AG04450 (cell line): ENCODE measurements at regions not wholly inside any gene's neighbourhood (a gene's known extent, or its start where the extent isn't known, plus 50 kb on each side); places are given as distances from the start of the nearest gene placed in this dataset.

Source experiments
- CTCF ChIA-PET: fragments of 300-600, 350-600 bp; formaldehyde crosslinking; extraction: SDS; loops from one replicate; lab custom pipeline; 2022; ENCODE audit warnings: antibody characterized with exemption, inconsistent platforms; lab: Charles Lee
- POLR2A ChIA-PET: fragments of 350-600 bp; formaldehyde crosslinking; extraction: SDS; loops from one replicate; lab custom pipeline; 2021; ENCODE audit warnings: antibody characterized with exemption, inconsistent platforms; lab: Yijun Ruan, JAX
- DNase-seq: peaks from one replicate; pipeline ENCODE4 v3.0.0-alpha.2; 2011; ENCODE audit warnings: low read depth, low spot score
- H3K27ac ChIP-seq: one replicate; pipeline ENCODE4 v1.5.1; 2012; ENCODE audit warnings: low read depth, low read length, control low read depth
- H3K27me3 ChIP-seq: one replicate; pipeline ENCODE4 v1.6.0; 2012; ENCODE audit warnings: low read length; ENCODE audit not compliant: control insufficient read depth, insufficient read depth
- H3K4me3 ChIP-seq: 2 replicates; pipeline ENCODE4 v1.5.1; 2011; ENCODE audit warnings: mild to moderate bottlenecking, low read depth, low read length, control low read depth
- H3K9me3 ChIP-seq: 2 replicates; pipeline ENCODE4 v1.5.1; 2012; ENCODE audit warnings: low read length; ENCODE audit not compliant: control insufficient read depth, insufficient read depth
- CTCF ChIP-seq: IDR thresholded peaks from 2 replicates; pipeline ENCODE4 v1.5.1; 2011; ENCODE audit warnings: low read depth, low read length, control low read depth, inconsistent platforms

DNA sequence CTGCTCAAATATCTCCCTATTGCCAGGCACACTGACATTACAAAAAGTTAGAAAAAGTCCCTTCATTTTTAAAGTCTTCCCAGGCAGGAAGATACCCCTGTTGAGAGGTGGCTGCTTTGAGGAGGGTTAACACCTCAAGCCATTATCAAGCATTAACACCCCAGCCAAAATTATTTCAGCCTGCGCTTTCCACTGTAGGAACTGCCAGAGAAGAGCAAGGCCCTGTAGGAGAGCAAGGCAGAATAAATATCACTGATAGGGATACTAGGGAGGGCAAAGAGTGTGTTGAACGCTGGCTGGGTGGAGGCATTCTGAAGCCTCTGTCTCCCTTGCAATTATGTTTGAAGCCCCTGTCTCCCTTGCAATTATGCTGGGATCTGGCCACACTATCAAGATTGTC lies 1020.7 kb upstream of the CELF4 start:
- no peak overlapping the region for H3K27ac ChIP-seq
- no peak for TF ChIP-seq CTCF
- no peaks in the 10 kb centered on the region for H3K9me3 ChIP-seq
- H3K4me3 ChIP-seq, result no peak overlapping the region
- POLR2A ChIA-PET, result no interaction called here
- CTCF ChIA-PET, result no interaction called here
- H3K27me3 ChIP-seq, result no peaks in the 10 kb centered on the region
- no peak for DNase-seq

DNA sequence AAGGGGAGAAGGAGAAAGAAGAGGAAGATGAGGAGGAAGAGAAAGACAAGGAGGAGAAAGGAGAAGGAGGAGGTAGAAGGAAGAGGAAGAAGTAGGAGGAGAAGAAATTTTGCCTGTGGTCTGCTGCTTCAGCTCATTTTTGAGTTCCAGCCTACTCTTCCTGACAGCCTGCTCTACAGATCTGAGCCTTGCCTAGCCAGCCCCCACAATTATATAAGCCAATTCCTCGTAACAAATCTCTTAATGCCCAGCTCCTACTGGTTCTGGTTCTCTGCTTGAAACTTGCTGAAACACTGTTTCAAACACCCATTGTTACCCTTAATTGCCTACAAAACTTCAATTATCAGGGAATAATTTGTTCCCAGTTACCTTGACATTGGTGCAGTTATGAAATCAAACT lies 1014.2 kb upstream of the CELF4 start:
- no peak for TF ChIP-seq CTCF
- no peak overlapping the region for H3K4me3 ChIP-seq
- no peak for DNase-seq
- ChIA-PET POLR2A (no interaction called here), CTCF (interaction anchor here (0.7 kb wide), 1 partner anchor 1343 kb away, joined by 3 read pairs; no protein-coding TSS in a partner anchor)
- no peak overlapping the region for H3K27ac ChIP-seq
- H3K9me3 ChIP-seq, result 0 out of 2 replicates have a peak, but pooled peaks cover 3% of the 10 kb centered on the region
- H3K27me3 ChIP-seq, result no peaks in the 10 kb centered on the region

DNA sequence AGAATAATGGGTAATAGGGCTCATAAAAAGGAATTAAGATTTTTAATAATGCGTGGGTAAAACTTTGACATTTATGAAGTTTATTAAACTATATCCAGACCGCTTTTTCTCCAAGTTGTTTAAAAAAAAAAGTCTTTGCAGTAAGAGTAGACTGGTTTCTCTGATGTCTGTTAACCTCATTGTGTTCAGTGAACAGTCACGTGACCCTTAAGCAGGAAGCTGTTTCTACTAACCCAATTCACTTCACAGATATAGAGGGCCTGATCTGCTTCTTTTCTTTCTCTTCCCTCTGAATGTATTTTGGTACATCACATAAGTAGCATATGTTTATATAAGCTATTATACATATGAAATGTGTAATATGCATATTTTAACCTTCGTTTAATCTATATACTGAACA lies 1011.3 kb upstream of the CELF4 start:
- ChIA-PET CTCF (no interaction called here), POLR2A (no interaction called here)
- Histone ChIP-seq H3K9me3 (0 out of 2 replicates have a peak, but pooled peaks cover 3% of the 10 kb centered on the region), H3K27me3 (no peaks in the 10 kb centered on the region), H3K27ac (no peak overlapping the region), H3K4me3 (no peak overlapping the region)
- TF ChIP-seq CTCF, result no peak
- no peak for DNase-seq

DNA sequence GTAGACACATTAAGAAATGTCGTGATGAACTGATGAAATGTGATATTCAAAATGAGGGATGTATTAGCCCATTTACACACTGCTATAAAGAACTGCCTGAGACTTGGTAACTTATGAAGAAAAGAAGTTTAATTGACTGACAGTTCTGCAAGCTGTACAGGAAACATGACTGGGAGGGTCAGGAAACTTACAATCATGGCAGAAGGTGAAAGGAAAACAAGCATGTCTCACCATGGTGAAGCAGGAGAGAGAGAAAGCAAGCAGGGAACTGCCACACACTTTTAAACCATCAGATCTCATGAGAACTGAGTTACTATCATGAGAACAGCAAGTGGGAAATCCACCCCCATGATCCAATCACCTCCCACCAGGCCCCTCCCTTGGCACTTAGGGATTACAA lies 1010.8 kb upstream of the CELF4 start:
- ChIA-PET CTCF (no interaction called here), POLR2A (no interaction called here)
- Histone ChIP-seq H3K9me3 (0 out of 2 replicates have a peak, but pooled peaks cover 3% of the 10 kb centered on the region), H3K27me3 (no peaks in the 10 kb centered on the region), H3K4me3 (no peak overlapping the region), H3K27ac (no peak overlapping the region)
- TF ChIP-seq CTCF, result no peak
- DNase-seq, result no peak

GRCh38 chr18:38575648-38576047 lies 1010.0 kb upstream of the CELF4 start:
- no peak for DNase-seq
- no peaks in the 10 kb centered on the region for H3K27me3 ChIP-seq
- H3K9me3 ChIP-seq, result 0 out of 2 replicates have a peak, but pooled peaks cover 3% of the 10 kb centered on the region
- H3K4me3 ChIP-seq, result no peak overlapping the region
- no peak for TF ChIP-seq CTCF
- POLR2A ChIA-PET, result no interaction called here
- CTCF ChIA-PET, result no interaction called here
- H3K27ac ChIP-seq, result no peak overlapping the region
